ENCODE measurements at regions not wholly inside any gene's neighbourhood (a gene's known extent, or its start where the extent isn't known, plus 50 kb on each side); places are given as distances from the start of the nearest gene placed in this dataset.

- TF ChIP-seq GATA1 (IDR thresholded peaks at IDR 0.05; ENCODE audit: low read depth, low read length) (no peak), POLR2A (IDR thresholded peaks at IDR 0.05; ENCODE audit: low read length) (no peak)
These were observed 129.4 kb downstream of the LY86 start for GRCh38 chr6:6717953-6718352.
